Astrocyte of the spinal cord (primary cell): ENCODE measurements at regions not wholly inside any gene's neighbourhood (a gene's known extent, or its start where the extent isn't known, plus 50 kb on each side); places are given as distances from the start of the nearest gene placed in this dataset.
A peak's percentile ranks its signal among the peaks of the same experiment; 100 is the strongest.

ENCODE experiments used
- DNase-seq: peaks from one replicate; pipeline ENCODE4 v3.0.0; 2011; ENCODE audit warnings: low read depth, low spot score
- H3K4me3 ChIP-seq: 2 replicates; pipeline ENCODE4 v1.5.1; 2011; ENCODE audit warnings: low read depth, mild to moderate bottlenecking, low read length, moderate library complexity
- in situ Hi-C: cut with HindIII; loops from 2 replicates; pipeline ENCODE4 v1.10.0; 2017; ENCODE audit warnings: low sequenced_read_pairs
- TF ChIP-seq, protein P1 (sequence below): IDR thresholded peaks from 2 replicates; pipeline ENCODE4 v1.5.1; 2012; ENCODE audit warnings: low read depth, mild to moderate bottlenecking, low read length, inconsistent platforms

DNA sequence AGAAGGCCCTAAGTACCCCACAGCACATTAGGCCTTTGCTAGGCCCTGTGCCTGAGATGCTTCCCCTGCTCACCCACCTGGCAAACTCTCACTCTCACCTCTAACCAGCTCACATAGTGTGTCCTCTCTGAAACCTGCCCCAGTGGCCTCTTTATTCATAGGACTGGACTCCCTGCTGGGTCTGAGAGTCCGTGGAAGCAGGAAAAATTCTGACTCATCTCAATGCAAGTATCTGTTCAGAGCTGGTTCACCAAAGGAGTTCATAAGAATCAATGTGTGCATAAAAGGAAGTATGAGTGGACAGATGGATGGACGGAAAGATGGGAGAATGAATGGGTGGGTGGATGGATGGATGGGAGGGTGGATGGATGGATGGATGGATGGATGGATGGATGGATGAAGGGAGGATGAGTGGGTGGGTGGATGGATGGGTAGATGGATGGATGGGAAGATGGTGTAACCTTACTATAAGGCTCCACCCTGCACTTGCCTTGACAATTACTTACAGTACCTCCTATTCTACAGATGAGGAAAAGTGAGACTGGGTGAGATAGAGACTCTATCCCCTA is 111.2 kb upstream of the ZMIZ1 start:
- TF ChIP-seq, protein P1, sequence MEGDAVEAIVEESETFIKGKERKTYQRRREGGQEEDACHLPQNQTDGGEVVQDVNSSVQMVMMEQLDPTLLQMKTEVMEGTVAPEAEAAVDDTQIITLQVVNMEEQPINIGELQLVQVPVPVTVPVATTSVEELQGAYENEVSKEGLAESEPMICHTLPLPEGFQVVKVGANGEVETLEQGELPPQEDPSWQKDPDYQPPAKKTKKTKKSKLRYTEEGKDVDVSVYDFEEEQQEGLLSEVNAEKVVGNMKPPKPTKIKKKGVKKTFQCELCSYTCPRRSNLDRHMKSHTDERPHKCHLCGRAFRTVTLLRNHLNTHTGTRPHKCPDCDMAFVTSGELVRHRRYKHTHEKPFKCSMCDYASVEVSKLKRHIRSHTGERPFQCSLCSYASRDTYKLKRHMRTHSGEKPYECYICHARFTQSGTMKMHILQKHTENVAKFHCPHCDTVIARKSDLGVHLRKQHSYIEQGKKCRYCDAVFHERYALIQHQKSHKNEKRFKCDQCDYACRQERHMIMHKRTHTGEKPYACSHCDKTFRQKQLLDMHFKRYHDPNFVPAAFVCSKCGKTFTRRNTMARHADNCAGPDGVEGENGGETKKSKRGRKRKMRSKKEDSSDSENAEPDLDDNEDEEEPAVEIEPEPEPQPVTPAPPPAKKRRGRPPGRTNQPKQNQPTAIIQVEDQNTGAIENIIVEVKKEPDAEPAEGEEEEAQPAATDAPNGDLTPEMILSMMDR, result no peak
- in situ Hi-C loops, result no loop called here
- peak; percentile 76 for DNase-seq
- H3K4me3 ChIP-seq, result no peak overlapping the region

GRCh38 chr10:78959217-78959923 is 109.4 kb upstream of the ZMIZ1 start:
- TF ChIP-seq, protein P1, result no peak
- in situ Hi-C loops, result no loop called here
- DNase-seq, result no peak
- no peak overlapping the region for H3K4me3 ChIP-seq

DNA sequence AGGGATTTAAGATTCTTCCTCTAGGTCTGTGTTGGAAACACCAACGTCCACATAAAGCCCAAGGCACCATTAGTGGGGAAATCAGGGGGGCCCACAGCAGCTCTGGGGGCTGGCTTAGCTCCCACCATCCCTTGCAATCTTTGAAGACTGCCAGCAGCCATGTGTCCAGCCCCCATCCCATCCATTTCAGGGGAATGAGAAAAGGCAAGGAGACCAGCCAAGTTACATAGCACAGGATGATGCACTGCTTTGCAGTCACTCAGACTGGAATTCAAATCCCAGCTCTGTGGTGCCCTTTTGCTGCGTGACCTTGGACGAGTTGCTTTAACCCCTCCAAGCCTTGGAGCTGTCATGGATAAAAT is 108.9 kb upstream of the ZMIZ1 start:
- no peak overlapping the region for H3K4me3 ChIP-seq
- no peak for DNase-seq
- TF ChIP-seq, protein P1, result no peak
- in situ Hi-C loops, result no loop called here

DNA sequence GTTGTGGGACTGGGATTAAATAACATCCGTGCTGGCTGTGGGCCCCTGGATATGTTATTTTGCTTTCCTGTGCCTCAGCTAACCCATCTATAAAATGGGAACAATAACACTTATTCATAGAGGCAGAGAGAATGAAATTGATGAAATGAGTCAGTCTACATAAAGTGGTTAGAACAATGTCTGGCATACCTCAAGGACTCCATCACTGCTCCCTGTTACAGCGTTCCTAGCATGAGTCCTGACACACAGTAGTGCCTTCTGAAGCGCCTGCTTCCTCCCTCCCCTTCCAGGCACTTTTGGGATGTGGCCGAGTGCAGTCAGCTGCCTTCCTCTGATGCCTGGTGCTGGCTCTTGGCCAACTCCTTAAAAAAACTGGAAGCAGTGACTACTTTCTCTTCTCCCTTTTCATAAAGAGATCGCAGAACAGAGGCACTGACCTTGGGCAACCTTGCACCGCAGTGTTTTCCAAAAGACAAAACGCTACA is 108.4 kb upstream of the ZMIZ1 start:
- TF ChIP-seq, protein P1, result no peak
- in situ Hi-C loops, result no loop called here
- no peak overlapping the region for H3K4me3 ChIP-seq
- DNase-seq, result peak; percentile 91

- DNase-seq, result no peak
- H3K4me3 ChIP-seq, result no peak overlapping the region
- in situ Hi-C loops, result no loop called here
- TF ChIP-seq, protein P1, result no peak
Observed at GRCh38 chr10:78961760-78962159, 107.0 kb upstream of the ZMIZ1 start.

- in situ Hi-C loops, result no loop called here
- H3K4me3 ChIP-seq, result no peak overlapping the region
- DNase-seq, result no peak
- TF ChIP-seq, protein P1, result no peak
Observed at GRCh38 chr10:78963074-78964034, 105.4 kb upstream of the ZMIZ1 start.
